ENCODE measurements at regions not wholly inside any gene's neighbourhood (a gene's known extent, or its start where the extent isn't known, plus 50 kb on each side); places are given as distances from the start of the nearest gene placed in this dataset.

GRCh38 chr20:41770965-41771364, 152.8 kb upstream of the CHD6 start:
- DNase-seq (ENCODE audit: low spot score) = no peak
- H3K9me3 ChIP-seq = no peaks in the 10 kb centered on the region
- H3K4me3 ChIP-seq = no peak overlapping the region
- TF ChIP-seq, protein P1, sequence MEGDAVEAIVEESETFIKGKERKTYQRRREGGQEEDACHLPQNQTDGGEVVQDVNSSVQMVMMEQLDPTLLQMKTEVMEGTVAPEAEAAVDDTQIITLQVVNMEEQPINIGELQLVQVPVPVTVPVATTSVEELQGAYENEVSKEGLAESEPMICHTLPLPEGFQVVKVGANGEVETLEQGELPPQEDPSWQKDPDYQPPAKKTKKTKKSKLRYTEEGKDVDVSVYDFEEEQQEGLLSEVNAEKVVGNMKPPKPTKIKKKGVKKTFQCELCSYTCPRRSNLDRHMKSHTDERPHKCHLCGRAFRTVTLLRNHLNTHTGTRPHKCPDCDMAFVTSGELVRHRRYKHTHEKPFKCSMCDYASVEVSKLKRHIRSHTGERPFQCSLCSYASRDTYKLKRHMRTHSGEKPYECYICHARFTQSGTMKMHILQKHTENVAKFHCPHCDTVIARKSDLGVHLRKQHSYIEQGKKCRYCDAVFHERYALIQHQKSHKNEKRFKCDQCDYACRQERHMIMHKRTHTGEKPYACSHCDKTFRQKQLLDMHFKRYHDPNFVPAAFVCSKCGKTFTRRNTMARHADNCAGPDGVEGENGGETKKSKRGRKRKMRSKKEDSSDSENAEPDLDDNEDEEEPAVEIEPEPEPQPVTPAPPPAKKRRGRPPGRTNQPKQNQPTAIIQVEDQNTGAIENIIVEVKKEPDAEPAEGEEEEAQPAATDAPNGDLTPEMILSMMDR (IDR thresholded peaks at IDR 0.05) = no peak
- no peak overlapping the region for H3K27ac ChIP-seq
- no peaks in the 10 kb centered on the region for H3K4me1 ChIP-seq
- H3K36me3 ChIP-seq = no peaks in the 10 kb centered on the region
- no peaks in the 10 kb centered on the region for H3K27me3 ChIP-seq

DNA sequence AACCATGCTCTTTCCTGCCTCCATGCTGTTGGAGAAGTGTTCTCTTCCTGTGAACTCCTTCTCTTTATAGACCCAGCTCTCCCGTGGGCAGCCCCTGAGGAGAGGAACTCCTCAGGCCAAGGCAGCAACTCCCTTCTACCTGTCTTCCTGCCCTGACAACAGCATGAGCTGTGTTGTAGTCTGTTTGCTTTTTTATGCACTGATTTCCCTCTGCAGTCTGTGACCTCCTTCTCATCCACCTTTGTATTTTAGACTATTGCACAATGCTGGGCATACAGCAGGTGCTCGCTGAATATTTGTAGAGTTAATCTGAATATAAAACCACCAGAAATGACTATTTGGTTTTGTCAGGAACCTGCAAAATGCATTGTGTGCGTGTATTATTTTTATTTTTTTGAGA, 152.2 kb upstream of the CHD6 start:
- H3K9me3 ChIP-seq = no peaks in the 10 kb centered on the region
- DNase-seq (ENCODE audit: low spot score) = no peak
- no peaks in the 10 kb centered on the region for H3K27me3 ChIP-seq
- TF ChIP-seq, protein P1 (IDR thresholded peaks at IDR 0.05) = no peak
- H3K27ac ChIP-seq = no peak overlapping the region
- H3K36me3 ChIP-seq = no peaks in the 10 kb centered on the region
- H3K4me1 ChIP-seq = no peaks in the 10 kb centered on the region
- no peak overlapping the region for H3K4me3 ChIP-seq

DNA sequence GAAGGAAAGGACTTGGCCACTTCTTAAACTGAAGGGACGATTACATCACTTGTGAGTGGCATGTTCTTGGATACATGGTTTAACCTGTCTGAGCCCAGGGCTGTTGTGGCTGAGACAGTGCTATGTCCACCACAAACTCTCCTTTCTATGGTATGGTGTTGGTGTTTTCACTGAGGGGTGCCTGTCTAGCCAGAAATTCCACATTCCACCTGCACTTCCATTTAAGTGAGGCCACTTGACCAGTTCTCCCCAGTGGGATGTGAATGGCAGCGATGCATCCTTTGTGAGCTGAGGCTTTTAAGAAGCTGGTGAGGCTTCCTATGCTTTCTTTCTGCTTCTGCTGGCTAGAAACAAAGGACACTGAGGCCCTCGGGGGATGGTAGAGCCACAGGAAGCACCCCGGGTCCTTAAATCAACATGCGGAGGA, 151.4 kb upstream of the CHD6 start:
- TF ChIP-seq, protein P1 (IDR thresholded peaks at IDR 0.05) = no peak
- H3K4me3 ChIP-seq = no peak overlapping the region
- no peaks in the 10 kb centered on the region for H3K27me3 ChIP-seq
- DNase-seq (ENCODE audit: low spot score) = no peak
- H3K9me3 ChIP-seq = no peaks in the 10 kb centered on the region
- no peak overlapping the region for H3K27ac ChIP-seq
- H3K36me3 ChIP-seq = no peaks in the 10 kb centered on the region
- H3K4me1 ChIP-seq = no peaks in the 10 kb centered on the region

GRCh38 chr20:41750137-41750536, 132.0 kb upstream of the CHD6 start:
- no peak for DNase-seq (ENCODE audit: low spot score)
- Histone ChIP-seq H3K9me3 (peaks cover 0 to 13% of the 10 kb centered on the region in 2 donors), H3K4me1 (no peaks in the 10 kb centered on the region), H3K27me3 (no peaks in the 10 kb centered on the region), H3K4me3 (no peak overlapping the region), H3K27ac (no peak overlapping the region), H3K36me3 (no peaks in the 10 kb centered on the region)
- TF ChIP-seq, protein P1 (IDR thresholded peaks at IDR 0.05) = no peak

GRCh38 chr20:41748756-41749582, 130.8 kb upstream of the CHD6 start:
- no peak for DNase-seq (ENCODE audit: low spot score)
- peaks cover 0 to 13% of the 10 kb centered on the region in 2 donors for H3K9me3 ChIP-seq
- no peak overlapping the region for H3K4me3 ChIP-seq
- no peak overlapping the region for H3K27ac ChIP-seq
- no peaks in the 10 kb centered on the region for H3K4me1 ChIP-seq
- TF ChIP-seq, protein P1 (IDR thresholded peaks at IDR 0.05) = no peak
- H3K36me3 ChIP-seq = no peaks in the 10 kb centered on the region
- H3K27me3 ChIP-seq = no peaks in the 10 kb centered on the region

DNA sequence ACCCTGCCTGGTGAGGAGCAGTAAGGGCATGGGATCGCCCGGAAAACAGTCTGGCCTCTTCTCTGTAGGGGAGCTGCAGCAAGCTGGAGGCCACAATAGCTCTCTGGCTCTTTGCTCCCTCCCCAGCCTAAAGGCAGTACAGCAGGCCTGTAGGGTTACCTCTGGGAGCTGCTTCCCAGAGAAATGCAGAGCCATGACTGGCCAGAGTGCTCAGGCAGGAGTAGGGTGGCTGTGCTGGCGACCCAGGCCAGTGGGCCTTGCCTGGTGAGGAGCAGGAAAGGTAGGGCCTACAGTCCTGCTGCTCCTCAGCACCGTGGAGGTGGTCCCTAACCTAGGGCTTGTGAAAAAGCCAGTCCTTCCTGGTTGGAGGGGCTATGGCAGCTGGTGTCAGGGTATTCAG, 129.9 kb upstream of the CHD6 start:
- H3K4me1 ChIP-seq = no peaks in the 10 kb centered on the region
- H3K4me3 ChIP-seq = no peak overlapping the region
- no peaks in the 10 kb centered on the region for H3K27me3 ChIP-seq
- H3K9me3 ChIP-seq = peaks cover 0 to 13% of the 10 kb centered on the region in 2 donors
- no peak for DNase-seq (ENCODE audit: low spot score)
- no peaks in the 10 kb centered on the region for H3K36me3 ChIP-seq
- H3K27ac ChIP-seq = no peak overlapping the region
- TF ChIP-seq, protein P1 (IDR thresholded peaks at IDR 0.05) = no peak
